ENCODE measurements at regions not wholly inside any gene's neighbourhood (a gene's known extent, or its start where the extent isn't known, plus 50 kb on each side); places are given as distances from the start of the nearest gene placed in this dataset.

DNA sequence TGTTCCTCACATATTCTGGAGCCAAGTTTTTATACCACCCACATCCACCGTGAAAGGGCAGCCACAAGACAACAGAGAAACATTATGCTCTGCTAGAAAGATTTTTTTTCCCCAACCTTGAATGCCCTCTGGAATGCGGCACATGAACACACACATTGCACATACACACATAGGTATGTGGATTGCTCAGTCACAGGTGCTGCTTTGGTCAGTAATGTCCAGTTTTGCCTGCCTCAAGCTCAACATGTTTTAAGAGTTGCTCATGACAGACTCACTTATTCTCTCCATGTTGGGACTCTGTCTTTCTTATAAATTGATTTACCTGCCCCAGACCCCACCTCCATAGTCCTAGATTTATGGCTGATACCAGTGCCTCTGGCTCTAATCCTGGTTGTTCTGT, 138.0 kb upstream of the ASTN2 start:
- intact Hi-C loops (cut with DNase I), result no loop called here
- ATAC-seq (no peak), DNase-seq (no peak)

DNA sequence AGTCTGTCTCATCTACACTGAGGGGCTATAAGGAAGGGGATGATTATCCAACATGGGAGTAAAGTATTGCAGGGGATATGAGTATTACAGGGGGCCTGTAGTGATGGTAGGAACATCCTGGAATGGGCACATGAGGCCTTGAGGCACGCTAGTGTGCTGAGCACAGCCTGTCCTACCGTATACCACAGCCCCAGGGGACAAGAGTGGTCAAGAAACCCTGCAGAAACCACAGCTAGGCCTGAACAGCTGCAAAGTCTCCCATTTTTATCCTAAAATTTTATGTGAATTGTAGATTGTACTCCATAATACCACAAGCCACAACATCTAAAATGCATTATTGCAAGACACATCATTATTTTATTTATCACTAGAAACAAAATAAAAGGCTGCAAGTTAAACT, 136.3 kb upstream of the ASTN2 start:
- intact Hi-C loops (cut with DNase I), result no loop called here
- DNase-seq, result no peak
- ATAC-seq, result no peak

DNA sequence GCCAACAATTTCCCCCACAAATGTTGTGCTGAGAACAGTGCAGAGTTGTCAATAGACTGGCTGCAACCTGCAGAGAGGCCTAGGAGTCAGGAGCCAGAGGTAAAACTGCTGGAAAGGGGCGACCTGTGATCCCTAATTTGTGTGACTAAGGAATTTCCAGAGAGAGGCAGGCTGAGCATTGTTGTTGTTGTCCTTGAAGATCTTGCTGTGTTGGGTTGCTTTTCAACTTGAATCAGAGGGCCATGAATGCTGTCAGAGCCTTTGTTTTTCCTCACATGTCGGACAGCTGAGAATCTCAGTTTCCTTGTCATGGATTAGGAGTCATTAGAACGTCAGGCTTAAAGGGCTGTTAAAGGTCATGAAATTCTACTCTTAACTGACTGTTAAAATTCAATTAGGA, 134.6 kb upstream of the ASTN2 start:
- intact Hi-C loops (cut with DNase I), result no loop called here
- no peak for DNase-seq
- no peak for ATAC-seq

DNA sequence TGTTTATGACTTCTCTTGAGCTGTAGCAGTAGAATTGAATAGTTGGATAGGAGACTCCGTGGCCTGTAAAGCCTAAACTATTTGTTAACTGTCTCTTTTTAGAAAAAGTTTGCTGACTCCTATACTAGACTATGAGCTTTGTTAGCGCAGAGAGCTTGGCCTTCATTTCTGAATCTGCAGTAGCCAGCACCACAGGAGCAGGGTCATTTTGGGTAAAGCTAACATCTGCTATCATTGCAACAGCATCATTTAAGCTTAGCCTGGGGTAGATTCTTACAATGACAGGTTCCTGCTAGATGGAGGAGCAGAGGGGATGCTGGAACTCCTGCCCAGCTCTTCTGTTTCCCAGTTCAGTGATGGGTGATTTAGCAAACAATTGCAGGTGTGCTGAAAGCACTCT, 133.7 kb upstream of the ASTN2 start:
- DNase-seq (no peak), ATAC-seq (no peak)
- intact Hi-C loops (cut with DNase I), result no loop called here

DNA sequence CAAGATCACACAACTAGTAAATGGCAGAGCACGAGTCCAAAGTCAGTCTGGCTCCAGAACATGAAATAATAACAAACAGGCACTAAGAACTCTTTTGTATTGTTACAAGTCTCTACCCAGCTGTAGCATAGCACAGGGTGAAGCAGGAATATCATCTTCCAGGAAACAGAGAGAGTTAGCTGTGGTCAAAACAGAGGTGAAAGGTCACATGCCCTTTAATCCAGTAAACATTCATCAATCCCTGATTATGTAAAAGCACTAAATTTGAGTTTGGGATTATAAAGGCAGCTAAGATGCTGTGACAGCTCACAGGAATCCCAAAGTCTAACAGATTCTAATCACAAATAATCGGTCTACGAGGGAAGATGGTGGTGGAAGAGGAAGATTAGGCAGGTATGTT, 133.0 kb upstream of the ASTN2 start:
- intact Hi-C loops (cut with DNase I), result no loop called here
- DNase-seq (no peak), ATAC-seq (no peak)

DNA sequence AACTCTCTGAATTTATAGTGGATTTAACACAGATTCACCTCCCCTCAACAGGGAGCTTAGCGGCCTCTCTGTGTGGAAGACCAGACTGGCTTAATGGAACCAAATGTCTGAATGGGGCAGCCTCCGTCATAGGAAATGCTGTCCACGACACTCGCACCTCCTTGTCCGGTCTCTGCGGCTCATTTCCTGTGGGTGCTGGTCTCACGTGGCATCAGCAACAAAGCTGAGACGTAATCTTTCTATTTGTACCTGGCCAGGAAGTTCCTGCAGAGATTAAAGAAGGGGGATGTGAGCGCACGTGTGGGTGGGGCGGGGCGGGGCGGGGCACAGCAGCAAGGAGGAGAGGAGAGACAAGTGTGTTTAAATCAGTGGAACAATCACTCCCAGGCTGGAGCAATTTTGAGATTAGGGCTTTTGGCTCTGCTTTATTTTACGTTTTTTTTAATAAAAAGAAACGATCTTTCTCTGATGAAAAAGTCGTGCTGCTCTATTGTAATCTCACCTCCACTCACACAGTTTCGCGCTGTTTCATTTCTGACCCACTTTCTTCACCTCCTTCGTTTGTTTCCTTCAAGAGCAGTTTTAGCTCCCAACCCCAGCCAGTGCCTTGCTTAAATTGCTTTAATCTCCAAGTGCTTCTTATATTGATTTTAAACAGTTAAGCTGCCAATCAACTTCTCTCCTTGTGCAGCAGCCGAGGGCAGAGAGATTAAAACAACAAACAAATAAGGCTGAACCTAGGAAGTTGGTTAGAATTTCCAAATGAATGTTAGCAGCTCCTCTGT, 132.2 kb upstream of the ASTN2 start:
- ATAC-seq (no peak), DNase-seq (peak; percentile 28)

DNA sequence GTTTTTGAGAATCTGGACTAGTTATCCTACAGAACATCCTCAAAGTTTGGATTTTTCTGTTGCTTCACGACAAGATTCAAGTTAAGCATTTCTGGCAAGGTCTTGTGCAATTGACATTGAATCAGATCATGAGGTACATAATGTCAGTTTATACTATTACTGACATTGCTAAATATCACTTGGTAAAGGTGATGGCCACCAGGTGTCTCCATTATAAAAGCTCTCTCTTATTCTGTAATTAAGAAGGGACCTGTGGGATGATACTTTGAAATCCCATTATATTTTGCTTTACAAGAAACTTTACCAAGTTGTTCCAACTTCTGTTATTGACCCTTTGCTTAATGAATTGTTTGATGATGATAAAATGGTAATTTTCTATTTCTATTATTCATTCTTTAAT, 131.0 kb upstream of the ASTN2 start:
- ATAC-seq (no peak), DNase-seq (no peak)
- intact Hi-C loops (cut with DNase I), result no loop called here

More for the DNA sequence above, 132.2 kb upstream of the ASTN2 start:
- intact Hi-C loops (cut with DNase I), result no loop called here

DNA sequence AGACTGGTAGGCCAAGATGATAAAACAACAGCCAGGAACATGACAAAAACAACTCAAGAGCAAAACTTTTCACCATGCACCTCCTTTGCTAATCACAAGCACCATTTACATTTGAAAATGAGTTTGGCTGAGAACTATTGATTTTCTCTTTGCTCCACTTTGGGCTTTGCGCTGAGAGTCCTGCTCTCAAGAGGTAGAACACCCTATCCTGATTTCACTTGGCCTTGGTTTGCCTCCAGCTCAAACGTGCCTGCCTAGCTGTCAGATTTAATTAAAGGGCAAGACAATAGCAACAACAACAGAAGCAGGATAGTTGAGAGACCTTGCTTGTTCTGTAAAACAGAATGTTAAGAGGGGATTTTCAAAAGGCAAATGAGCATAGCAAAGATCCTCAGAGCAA, 128.2 kb upstream of the ASTN2 start:
- no peak for DNase-seq
- no peak for ATAC-seq
- intact Hi-C loops (cut with DNase I), result no loop called here

DNA sequence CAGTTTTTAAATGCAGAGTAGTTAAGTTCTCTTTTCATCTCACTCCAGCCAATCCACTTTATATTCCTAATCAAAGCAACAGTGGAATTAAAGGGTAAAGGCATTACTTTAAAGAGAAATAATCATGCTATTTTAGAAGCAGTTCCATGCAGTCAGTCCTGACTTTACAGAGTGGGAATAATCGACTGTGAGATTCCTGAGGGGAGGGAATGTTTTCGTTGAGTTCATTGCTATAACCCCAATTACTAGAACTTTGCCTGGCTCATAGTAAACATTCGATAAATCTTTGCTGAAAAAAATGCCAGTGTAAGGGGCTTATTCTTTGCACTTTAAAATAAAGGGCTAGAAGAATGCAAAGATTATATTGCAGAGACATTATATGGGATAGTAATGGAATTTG, 127.2 kb upstream of the ASTN2 start:
- intact Hi-C loops (cut with DNase I), result no loop called here
- DNase-seq (no peak), ATAC-seq (no peak)

DNA sequence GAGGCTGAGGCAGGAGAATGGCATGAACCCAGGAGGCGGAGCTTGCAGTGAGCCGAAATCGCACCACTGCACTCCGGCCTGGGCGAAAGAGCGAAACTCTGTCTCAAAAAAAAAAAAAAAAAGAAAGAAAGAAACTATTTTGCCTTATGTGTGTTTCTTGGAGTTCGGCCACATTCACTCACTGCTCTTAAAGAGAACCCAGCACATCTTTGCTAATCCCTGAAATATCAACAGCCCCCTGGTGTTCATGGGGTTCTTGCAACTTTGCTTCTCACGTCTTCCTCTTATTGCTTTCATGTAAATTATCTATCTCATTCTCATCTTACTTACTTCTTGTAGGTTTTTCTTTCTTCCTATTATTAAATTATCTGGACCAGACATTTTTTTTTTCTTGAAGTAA, 126.3 kb upstream of the ASTN2 start:
- intact Hi-C loops (cut with DNase I), result no loop called here
- no peak for ATAC-seq
- DNase-seq, result no peak

DNA sequence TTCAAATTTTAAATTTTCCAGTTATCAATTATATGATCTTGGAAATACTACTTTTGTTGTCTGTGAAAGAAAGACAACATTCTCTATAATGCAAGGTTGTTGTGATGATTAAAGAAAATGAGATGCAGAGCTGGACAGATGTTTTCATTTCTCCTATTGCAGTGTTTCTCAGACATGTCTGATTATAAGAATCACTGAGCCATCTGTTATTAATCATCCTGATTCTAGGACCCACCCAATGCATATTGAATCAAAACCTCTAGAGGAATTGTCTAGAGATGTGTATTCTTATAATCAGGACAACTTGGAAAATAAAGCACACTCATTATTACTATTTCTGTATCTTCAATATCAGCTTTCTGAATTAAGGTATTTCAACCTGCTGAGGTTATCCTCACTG, 121.1 kb upstream of the ASTN2 start:
- DNase-seq (no peak), ATAC-seq (no peak)
- intact Hi-C loops (cut with DNase I), result no loop called here

DNA sequence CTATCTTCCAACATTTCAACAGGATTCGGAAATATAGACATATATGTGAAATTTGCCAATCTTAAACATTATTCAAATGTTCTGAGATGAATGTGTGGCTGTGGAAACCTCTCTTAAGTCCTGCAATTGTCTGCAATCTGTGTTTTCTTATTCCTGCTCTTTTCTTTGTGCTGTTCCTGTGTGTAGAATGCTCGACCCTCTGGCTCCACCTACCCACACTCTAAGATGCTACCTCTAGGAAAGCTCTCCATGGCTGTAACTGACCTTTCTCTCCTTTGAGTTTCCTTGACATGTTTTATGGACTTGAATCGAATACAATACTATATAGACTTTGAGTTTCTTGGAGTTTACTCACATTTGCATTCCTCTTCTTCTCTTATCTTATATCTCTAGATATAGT, 120.6 kb upstream of the ASTN2 start:
- ATAC-seq (no peak), DNase-seq (no peak)
- intact Hi-C loops (cut with DNase I), result no loop called here

DNA sequence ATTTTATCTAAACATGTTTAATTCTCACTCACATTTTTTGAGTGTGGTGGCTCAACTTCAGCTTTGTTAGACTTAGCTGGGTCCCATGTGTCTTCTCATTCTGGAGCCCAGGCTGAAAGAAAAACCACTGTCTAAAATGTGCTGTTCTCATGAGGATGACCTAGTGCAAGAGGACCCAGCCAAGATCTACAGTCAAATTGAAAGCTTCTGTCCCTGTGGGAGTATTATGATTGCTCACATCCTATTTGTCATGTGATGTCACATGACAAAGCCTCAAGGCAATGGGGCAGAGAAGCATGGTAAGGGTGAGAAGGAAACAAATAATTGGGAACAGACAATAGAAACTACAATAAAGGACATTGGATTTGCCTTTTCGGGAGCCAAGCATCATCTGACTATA, 113.4 kb upstream of the ASTN2 start:
- no peak for DNase-seq
- no peak for ATAC-seq
- intact Hi-C loops (cut with DNase I), result no loop called here

DNA sequence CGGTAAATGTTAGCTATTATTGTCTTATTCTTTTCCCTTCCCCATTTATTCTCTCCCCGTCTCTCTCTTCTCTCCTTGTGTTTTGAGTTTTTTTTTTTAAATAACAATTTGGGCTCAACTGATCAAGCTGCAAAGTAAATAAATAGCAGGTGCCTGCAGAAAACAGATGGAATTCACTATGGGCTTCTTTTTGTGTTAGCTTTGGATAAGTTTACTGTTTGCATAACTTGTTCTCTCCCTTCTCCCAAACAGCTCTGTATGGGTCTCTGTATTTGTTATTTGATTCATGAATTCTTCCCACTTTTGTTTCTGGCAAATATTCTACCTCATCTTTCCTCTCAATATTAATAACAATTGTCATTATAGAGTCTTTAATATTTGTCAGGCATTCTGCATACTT, 111.8 kb upstream of the ASTN2 start:
- intact Hi-C loops (cut with DNase I), result no loop called here
- DNase-seq (no peak), ATAC-seq (no peak)

DNA sequence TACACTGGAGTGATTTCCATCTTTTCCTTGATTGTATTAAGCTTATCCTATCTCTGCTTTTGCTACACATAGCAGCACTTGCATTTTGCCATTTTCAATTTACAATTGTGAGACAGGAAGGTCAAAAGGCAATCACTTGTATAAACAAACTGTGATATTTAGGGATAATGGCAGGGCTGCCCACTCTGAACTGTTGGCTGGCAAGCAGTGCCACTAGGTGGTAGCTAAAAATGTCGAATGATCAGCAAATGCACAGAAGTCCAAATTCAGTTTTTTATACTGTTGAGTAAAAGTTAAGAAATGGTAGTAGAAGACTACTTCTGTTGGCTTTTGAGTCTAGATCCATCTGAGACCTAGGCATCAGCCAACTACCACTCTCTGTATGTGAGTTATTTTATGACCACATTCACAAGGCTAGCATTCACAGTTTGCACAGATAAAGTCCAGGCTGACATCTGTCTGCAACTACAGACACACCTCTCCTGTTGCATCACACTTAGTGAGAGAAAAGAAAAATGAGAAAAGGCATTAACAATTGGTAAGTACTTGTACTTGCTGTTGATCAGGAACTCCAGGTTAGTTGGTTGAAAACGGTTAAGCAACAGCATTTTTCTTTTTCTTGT, 108.8 kb upstream of the ASTN2 start:
- intact Hi-C loops (cut with DNase I), result no loop called here
- no peak for DNase-seq
- no peak for ATAC-seq

DNA sequence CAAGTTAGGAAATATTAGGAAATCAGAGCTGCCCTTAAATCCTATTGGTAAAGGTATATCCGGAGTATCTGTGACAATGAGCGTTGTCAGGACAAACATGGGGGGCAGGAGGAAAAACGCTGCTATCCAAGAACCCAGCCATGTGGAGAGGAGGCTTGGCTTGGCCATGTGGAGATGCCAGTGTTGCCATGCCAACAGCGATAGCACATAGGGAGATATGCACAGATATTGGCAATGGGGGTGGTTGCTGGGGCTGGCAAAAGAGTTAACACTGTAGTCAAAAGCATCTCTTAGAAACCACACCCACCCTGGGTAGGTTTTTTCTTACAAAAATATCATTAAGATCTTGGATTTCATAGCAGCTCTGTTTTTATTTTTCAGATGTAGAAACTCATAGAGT, 106.4 kb upstream of the ASTN2 start:
- intact Hi-C loops (cut with DNase I), result no loop called here
- DNase-seq (no peak), ATAC-seq (no peak)

DNA sequence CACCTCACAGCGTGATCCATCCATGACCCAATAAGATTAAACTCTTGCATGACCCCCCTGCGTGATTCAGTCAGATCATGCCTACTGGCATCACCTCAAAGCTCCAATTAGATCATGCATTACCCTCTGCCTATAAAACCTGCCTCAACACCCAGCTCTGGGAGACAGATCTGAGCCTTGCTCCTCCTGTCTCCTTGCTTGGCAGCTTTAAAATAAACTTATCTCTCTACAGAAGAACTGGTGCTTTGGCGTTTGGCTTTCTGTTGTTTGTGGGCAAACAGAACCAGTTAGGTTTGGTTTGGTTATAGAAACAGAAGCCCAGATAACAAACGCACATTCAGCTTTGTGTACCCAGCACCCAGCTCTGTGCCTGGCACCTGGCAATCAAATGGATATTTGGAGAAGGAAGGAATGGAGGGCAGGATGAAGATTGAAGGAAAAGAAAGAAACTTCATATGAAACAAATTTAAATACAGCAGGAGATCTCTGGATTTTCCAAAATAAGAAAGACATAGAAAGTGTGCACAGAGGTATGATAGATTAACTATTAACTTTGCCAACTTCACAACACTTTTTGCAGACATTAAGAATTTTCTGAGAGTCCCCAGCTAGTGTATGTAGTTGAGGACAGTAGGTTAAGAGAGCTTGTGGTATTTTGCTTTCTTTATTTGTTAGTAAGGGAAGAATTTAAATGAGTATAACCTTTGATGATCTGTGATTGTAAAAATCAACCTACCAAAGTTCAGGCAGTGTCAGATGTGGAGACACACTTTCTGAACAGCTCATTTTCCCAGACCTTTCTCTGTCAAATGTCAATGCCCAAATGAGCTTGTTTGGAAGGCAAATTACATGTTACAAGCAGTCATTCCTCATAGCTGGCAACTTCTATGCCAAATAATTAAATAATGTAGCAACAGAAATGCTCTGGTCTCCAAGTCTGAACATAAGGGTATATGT, 102.1 kb upstream of the ASTN2 start:
- ATAC-seq (no peak), DNase-seq (no peak)
- intact Hi-C loops (cut with DNase I), result no loop called here

DNA sequence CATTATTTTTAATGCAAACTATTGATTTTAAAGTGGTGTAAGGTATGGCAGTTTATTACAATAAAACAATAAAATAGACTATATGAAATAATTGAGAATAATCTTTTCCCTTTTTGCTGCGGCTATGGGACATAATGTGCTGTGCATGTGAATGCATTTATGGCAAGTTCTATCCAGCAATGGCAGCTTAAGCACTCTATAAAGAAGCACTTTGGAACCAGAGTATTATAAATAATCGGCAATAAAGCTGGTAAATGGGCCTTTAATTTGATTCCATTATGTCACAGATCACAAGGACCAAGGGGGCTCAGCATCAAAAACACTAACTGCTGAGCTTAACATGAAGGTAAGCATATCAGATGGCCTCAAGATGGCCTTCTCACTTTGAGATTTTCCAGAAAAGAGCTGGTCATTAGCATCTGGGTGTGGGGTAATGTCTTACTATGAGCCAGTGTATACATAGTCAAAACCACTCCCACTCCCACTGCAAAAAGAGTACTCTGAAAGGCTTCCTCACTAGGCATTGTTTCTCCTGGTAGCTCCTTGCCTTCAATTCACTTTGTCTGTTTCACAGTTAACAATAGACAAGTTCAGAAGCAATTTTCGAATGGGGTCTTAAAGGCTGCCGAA, 97.1 kb upstream of the ASTN2 start:
- intact Hi-C loops (cut with DNase I), result no loop called here
- DNase-seq (no peak), ATAC-seq (no peak)

DNA sequence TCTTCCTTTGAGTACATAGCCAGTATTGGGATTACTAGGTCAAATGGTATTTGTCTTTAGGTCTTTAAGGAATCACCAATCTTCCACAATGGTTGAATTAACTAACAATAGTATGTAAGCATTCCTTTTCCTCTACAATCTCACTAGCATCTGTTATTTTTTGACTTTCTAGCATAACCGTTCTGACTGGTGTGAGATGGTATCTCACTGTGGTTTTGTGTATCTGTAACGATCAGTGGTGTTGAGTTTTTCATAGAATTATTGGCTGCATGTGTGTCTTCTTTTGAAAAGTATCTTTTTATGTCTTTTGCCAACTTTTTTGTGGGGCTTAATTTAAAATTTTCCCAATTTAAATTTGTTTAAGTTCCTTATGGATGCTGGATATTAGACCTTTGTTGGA, 81.5 kb upstream of the ASTN2 start:
- intact Hi-C loops (cut with DNase I), result no loop called here
- DNase-seq (no peak), ATAC-seq (no peak)

Measured in left cardiac atrium (tissue), 4 donors.